Tibial nerve (tissue), 4 donors: ENCODE measurements at regions not wholly inside any gene's neighbourhood (a gene's known extent, or its start where the extent isn't known, plus 50 kb on each side); places are given as distances from the start of the nearest gene placed in this dataset.

Experiments
- DNase-seq, 2 donors: peaks; one replicate each; pipeline ENCODE4 v3.0.0-alpha.2; 2019; ENCODE audit warnings: low spot score in 2 of 2
- H3K27ac ChIP-seq, 4 donors: fragments of 200-600 bp; sonication (generic) in 3 of 4; one replicate each; pipeline ENCODE4 v1.5.1; 2017 to 2019; ENCODE audit warnings: mild to moderate bottlenecking in 1 of 4
- H3K27me3 ChIP-seq, 2 donors: fragments of 200-600 bp; sonication (generic) in 1 of 2; one replicate each; pipeline versions ENCODE4 v1.5.1 to v1.6.0; 2017 to 2019
- H3K36me3 ChIP-seq, 3 donors: fragments of 200-600 bp; sonication (generic); one replicate each; pipeline ENCODE4 v1.5.1; 2018 to 2019
- H3K4me1 ChIP-seq, 4 donors: fragments of 200-600 bp; sonication (generic) in 3 of 4; one replicate each; pipeline ENCODE4 v1.5.1; 2017 to 2019
- H3K4me3 ChIP-seq, 4 donors: fragments of 200-600 bp; sonication (generic) in 3 of 4; one replicate each; pipeline ENCODE4 v1.5.1; 2017 to 2019; ENCODE audit warnings: mild to moderate bottlenecking in 1 of 4, moderate library complexity in 1 of 4
- H3K9me3 ChIP-seq, 4 donors: fragments of 200-600 bp; sonication (generic) in 3 of 4; one replicate each; pipeline ENCODE4 v1.5.1; 2017 to 2019
- CTCF ChIP-seq, 5 experiments: fragments of 200-600 bp in 3 of 5; fragments of 450-650 bp in 2 of 5; sonication (generic) in 3 of 5; IDR thresholded peaks; one replicate each; pipeline ENCODE4 v1.5.1; 2016 to 2019; ENCODE audit warnings: antibody characterized with exemption in 5 of 5, mild to moderate bottlenecking in 3 of 5, moderate library complexity in 2 of 5
- EP300 ChIP-seq, 2 donors: sonication (generic); formaldehyde crosslinking; IDR thresholded peaks; one replicate each; pipeline ENCODE4 v1.6.1; 2017; ENCODE audit warnings: antibody characterized with exemption in 2 of 2, mild to moderate bottlenecking in 1 of 2
- POLR2A ChIP-seq, 2 donors: fragments of 450-650 bp; IDR thresholded peaks; one replicate each; pipeline ENCODE4 v1.6.1; 2017; ENCODE audit warnings: antibody characterized with exemption in 2 of 2, mild to moderate bottlenecking in 2 of 2, moderate library complexity in 2 of 2
- WGBS, 2 donors: methylation state at CpG; one replicate each; pipeline ENCODE4 v1.1.5; 2018; 5-methylcytosine and 5-hydroxymethylcytosine counted together

DNA sequence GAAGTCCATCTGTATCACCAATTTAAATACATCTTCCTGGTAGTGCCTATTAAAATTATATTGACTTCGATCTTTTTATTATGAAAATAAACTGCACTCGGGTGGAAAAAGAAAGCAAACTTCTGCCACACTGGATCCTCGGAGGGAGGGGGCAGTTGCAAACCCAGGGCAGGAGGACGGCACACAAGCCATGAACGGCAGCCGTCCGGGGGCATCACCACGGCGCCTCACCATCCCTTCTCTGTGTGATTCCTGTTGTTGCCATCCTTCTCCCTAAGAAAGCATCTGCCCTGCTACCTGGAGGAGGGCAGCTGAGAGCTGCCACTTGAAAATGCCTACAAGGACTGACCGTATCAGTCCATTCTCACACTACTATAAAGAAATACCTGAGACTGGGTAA lies 53.9 kb upstream of the ENPP7 start:
- Histone ChIP-seq H3K27me3 (peaks cover 0 to 24% of the 10 kb centered on the region in 2 donors), H3K9me3 (peaks cover 0 to 25% (median 7%) of the 10 kb centered on the region in 4 donors), H3K36me3 (no peaks in the 10 kb centered on the region), H3K27ac (no peak overlapping the region), H3K4me1 (no peaks in the 10 kb centered on the region), H3K4me3 (no peak overlapping the region)
- no peak for DNase-seq
- 81 to 89% methylated on average over 10 of the region's 10 CpGs for WGBS, 2 donors
- TF ChIP-seq CTCF (IDR thresholded peaks at IDR 0.05) (no peak), POLR2A (IDR thresholded peaks at IDR 0.05) (no peak), EP300 (IDR thresholded peaks at IDR 0.05) (no peak)

GRCh38 chr17:79675413-79675725 lies 55.4 kb upstream of the ENPP7 start:
- Histone ChIP-seq H3K4me1 (no peaks in the 10 kb centered on the region), H3K9me3 (peaks cover 0 to 25% (median 7%) of the 10 kb centered on the region in 4 donors), H3K27ac (no peak overlapping the region), H3K27me3 (peaks cover 0 to 22% of the 10 kb centered on the region in 2 donors), H3K36me3 (no peaks in the 10 kb centered on the region), H3K4me3 (no peak overlapping the region)
- no peak for DNase-seq
- WGBS, 2 donors, result 74 to 88% methylated on average over 3 of the region's 3 CpGs
- TF ChIP-seq POLR2A (IDR thresholded peaks at IDR 0.05) (no peak), EP300 (IDR thresholded peaks at IDR 0.05) (no peak), CTCF (IDR thresholded peaks at IDR 0.05) (no peak)

GRCh38 chr17:79674506-79675412 lies 56.0 kb upstream of the ENPP7 start:
- TF ChIP-seq EP300 (IDR thresholded peaks at IDR 0.05) (no peak), POLR2A (IDR thresholded peaks at IDR 0.05) (no peak), CTCF (IDR thresholded peaks at IDR 0.05) (no peak)
- no peak overlapping the region for H3K4me3 ChIP-seq
- H3K27me3 ChIP-seq, result peaks cover 0 to 22% of the 10 kb centered on the region in 2 donors
- H3K4me1 ChIP-seq, result no peaks in the 10 kb centered on the region
- DNase-seq, result no peak
- 84 to 89% methylated on average over 15 of the region's 15 CpGs for WGBS, 2 donors
- peaks cover 0 to 25% (median 7%) of the 10 kb centered on the region in 4 donors for H3K9me3 ChIP-seq
- H3K27ac ChIP-seq, result no peak overlapping the region
- H3K36me3 ChIP-seq, result no peaks in the 10 kb centered on the region

- peaks cover 0 to 31% of the 10 kb centered on the region in 2 donors for H3K27me3 ChIP-seq
- no peaks in the 10 kb centered on the region for H3K36me3 ChIP-seq
- H3K4me1 ChIP-seq, result no peaks in the 10 kb centered on the region
- no peak overlapping the region for H3K4me3 ChIP-seq
- H3K27ac ChIP-seq, result no peak overlapping the region
- peaks cover 0 to 25% (median 7%) of the 10 kb centered on the region in 4 donors for H3K9me3 ChIP-seq
- TF ChIP-seq EP300 (IDR thresholded peaks at IDR 0.05) (no peak), CTCF (IDR thresholded peaks at IDR 0.05) (no peak), POLR2A (IDR thresholded peaks at IDR 0.05) (no peak)
- no peak for DNase-seq
- WGBS, 2 donors, result 64 to 68% methylated on average over 2 of the region's 2 CpGs
Observed at GRCh38 chr17:79673517-79673916, 57.2 kb upstream of the ENPP7 start.

DNA sequence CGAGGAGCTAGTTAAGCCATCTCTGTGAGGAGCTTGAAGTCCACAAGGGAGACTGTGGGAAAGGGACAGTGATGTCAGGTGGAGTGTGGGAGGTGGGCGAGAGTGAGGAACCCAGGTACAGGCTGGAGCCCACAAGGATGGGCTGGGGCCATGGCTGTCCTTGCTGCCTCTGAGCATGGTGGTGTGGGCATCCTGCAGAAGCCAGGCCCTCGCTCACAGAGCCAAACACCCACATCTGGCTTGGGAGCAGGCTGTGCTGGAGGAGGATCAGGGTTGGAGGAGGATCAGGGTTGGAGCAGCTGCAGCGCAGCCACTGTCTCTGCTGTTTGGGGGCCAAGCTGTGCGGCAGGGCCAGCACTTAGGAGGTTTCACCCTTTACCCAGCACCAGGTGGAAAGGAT lies 58.2 kb upstream of the ENPP7 start:
- H3K36me3 ChIP-seq, result no peaks in the 10 kb centered on the region
- no peak overlapping the region for H3K4me3 ChIP-seq
- WGBS, 2 donors, result 84 to 91% methylated on average over 5 of the region's 5 CpGs
- peaks cover 0 to 25% (median 7%) of the 10 kb centered on the region in 4 donors for H3K9me3 ChIP-seq
- no peak for TF ChIP-seq CTCF (IDR thresholded peaks at IDR 0.05)
- no peak overlapping the region for H3K27ac ChIP-seq
- no peak for DNase-seq
- H3K4me1 ChIP-seq, result no peaks in the 10 kb centered on the region
- H3K27me3 ChIP-seq, result peaks cover 0 to 33% of the 10 kb centered on the region in 2 donors
